PC-9 (cell line): ENCODE measurements at regions not wholly inside any gene's neighbourhood (a gene's known extent, or its start where the extent isn't known, plus 50 kb on each side); places are given as distances from the start of the nearest gene placed in this dataset.

ENCODE experiments used
- BruUV-seq: library from RNA; stranded (reverse); fragments of 400-500 nt; replicated peaks from 2 replicates; lab custom pipeline; 2021; lab: Mats Ljungman, UMichigan
- CTCF ChIA-PET: fragments of 300-600 bp; sonication (Branson Sonifier 250); formaldehyde crosslinking; loops from one replicate; lab custom pipeline; 2022; ENCODE audit warnings: antibody characterized with exemption; lab: Charles Lee
- POLR2A ChIA-PET: fragments of 300-600 bp; sonication (Branson Sonifier 250); formaldehyde crosslinking; loops from one replicate; lab custom pipeline; 2022; ENCODE audit warnings: antibody characterized with exemption; ENCODE audit not compliant: unreplicated experiment; lab: Charles Lee
- DNase-seq, 2 experiments: peaks; one replicate each; pipeline versions ENCODE4 v3.0.0 to v3.0.0-alpha.2; 2015 to 2022; ENCODE audit warnings: mixed read lengths in 1 of 2
- H2AFZ ChIP-seq: fragments of 200-600 bp; sonication (generic); 2 replicates; pipeline ENCODE4 v1.8.1; 2017; ENCODE audit warnings: antibody characterized with exemption
- H3F3A ChIP-seq: fragments of 200-600 bp; sonication (generic); 2 replicates; pipeline ENCODE4 v1.8.1; 2017; ENCODE audit warnings: antibody characterized with exemption, mild to moderate bottlenecking, low read depth; ENCODE audit not compliant: insufficient read depth
- H3K27ac ChIP-seq: fragments of 200-600 bp; sonication (generic); 2 replicates; pipeline ENCODE4 v1.6.1; 2016; ENCODE audit warnings: mixed run types
- H3K27me3 ChIP-seq: fragments of 200-600 bp; sonication (generic); 2 replicates; pipeline ENCODE4 v1.6.1; 2016; ENCODE audit warnings: low read depth, mixed run types; ENCODE audit not compliant: insufficient read depth
- H3K36me3 ChIP-seq: fragments of 200-600 bp; sonication (generic); 2 replicates; pipeline ENCODE4 v1.6.1; 2016; ENCODE audit warnings: low read depth, mixed run types
- H3K4me1 ChIP-seq: fragments of 200-600 bp; sonication (generic); replicated peaks from 2 replicates; pipeline ENCODE4 v1.6.1; 2016; ENCODE audit warnings: mixed run types; ENCODE audit not compliant: insufficient read depth
- H3K4me2 ChIP-seq: fragments of 200-600 bp; sonication (generic); 2 replicates; pipeline ENCODE4 v1.6.1; 2017; ENCODE audit warnings: mixed run types
- H3K4me3 ChIP-seq: fragments of 200-600 bp; sonication (generic); 2 replicates; pipeline ENCODE4 v1.6.1; 2016; ENCODE audit warnings: mixed run types
- H3K79me2 ChIP-seq: fragments of 200-600 bp; sonication (generic); 2 replicates; pipeline ENCODE4 v1.6.1; 2017; ENCODE audit warnings: low read depth, mixed run types
- H3K9me2 ChIP-seq: fragments of 200-600 bp; sonication (generic); 2 replicates; pipeline ENCODE4 v1.8.1; 2017; ENCODE audit warnings: mild to moderate bottlenecking; ENCODE audit not compliant: insufficient read depth
- H3K9me3 ChIP-seq: fragments of 200-600 bp; sonication (generic); 2 replicates; pipeline ENCODE4 v1.8.1; 2016; ENCODE audit warnings: low read depth; ENCODE audit not compliant: insufficient read depth
- H4K20me1 ChIP-seq: fragments of 200-600 bp; sonication (generic); 2 replicates; pipeline ENCODE4 v1.8.1; 2017; ENCODE audit not compliant: insufficient read depth
- EZH2 ChIP-seq: fragments of 200-600 bp; sonication (generic); IDR thresholded peaks from 2 replicates; pipeline ENCODE4 v1.8.0; 2017; ENCODE audit warnings: antibody characterized with exemption, low read depth
- intact Hi-C: fragments of 100-400 bp; cut with micrococcal nuclease; formaldehyde crosslinking; loops from one replicate; pipeline ENCODE4 v1.10.0; 2022; ENCODE audit not compliant: unreplicated experiment
- TF ChIP-seq, protein P1 (sequence below): fragments of 200-600 bp; sonication (generic); conservative IDR thresholded peaks from 2 replicates; pipeline ENCODE4 v1.6.1; 2017; ENCODE audit warnings: mixed run types, antibody characterized with exemption, mild to moderate bottlenecking, moderate library complexity

- Histone ChIP-seq H3F3A (peaks cover 25% of the 10 kb centered on the region), H3K4me1 (peaks cover 35% of the 10 kb centered on the region), H3K27ac (peak overlapping the region; percentile 43), H3K4me2 (peak overlapping the region; percentile 55), H3K9me2 (no peaks in the 10 kb centered on the region), H4K20me1 (no peaks in the 10 kb centered on the region), H3K36me3 (no peaks in the 10 kb centered on the region), H3K9me3 (no peaks in the 10 kb centered on the region), H3K4me3 (no peak overlapping the region), H2AFZ (no peak overlapping the region), H3K79me2 (no peaks in the 10 kb centered on the region), H3K27me3 (no peaks in the 10 kb centered on the region)
- ChIA-PET CTCF (interaction anchor here (1.0 to 1.4 kb wide), 2 partner anchors 79 to 546 kb away, joined by 3 to 6 read pairs; no protein-coding TSS in a partner anchor), POLR2A (interaction anchor here (0.7 to 1.0 kb wide), 3 partner anchors 14 to 257 kb away, joined by 3 to 10 read pairs (median 3); no protein-coding TSS in a partner anchor)
- BruUV-seq, result no TSS peak
- TF ChIP-seq EZH2, result no peak
- TF ChIP-seq, protein P1, sequence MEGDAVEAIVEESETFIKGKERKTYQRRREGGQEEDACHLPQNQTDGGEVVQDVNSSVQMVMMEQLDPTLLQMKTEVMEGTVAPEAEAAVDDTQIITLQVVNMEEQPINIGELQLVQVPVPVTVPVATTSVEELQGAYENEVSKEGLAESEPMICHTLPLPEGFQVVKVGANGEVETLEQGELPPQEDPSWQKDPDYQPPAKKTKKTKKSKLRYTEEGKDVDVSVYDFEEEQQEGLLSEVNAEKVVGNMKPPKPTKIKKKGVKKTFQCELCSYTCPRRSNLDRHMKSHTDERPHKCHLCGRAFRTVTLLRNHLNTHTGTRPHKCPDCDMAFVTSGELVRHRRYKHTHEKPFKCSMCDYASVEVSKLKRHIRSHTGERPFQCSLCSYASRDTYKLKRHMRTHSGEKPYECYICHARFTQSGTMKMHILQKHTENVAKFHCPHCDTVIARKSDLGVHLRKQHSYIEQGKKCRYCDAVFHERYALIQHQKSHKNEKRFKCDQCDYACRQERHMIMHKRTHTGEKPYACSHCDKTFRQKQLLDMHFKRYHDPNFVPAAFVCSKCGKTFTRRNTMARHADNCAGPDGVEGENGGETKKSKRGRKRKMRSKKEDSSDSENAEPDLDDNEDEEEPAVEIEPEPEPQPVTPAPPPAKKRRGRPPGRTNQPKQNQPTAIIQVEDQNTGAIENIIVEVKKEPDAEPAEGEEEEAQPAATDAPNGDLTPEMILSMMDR, result no peak
- DNase-seq, result no peak
- intact Hi-C loops, result loop anchor here (1.0 to 10.0 kb wide), 7 partner anchors 83 to 1330 kb away; partner anchors contain the start of genes JMJD1C and REEP3
These were observed 191.5 kb downstream of the REEP3 start for GRCh38 chr10:63712717-63713115.

DNA sequence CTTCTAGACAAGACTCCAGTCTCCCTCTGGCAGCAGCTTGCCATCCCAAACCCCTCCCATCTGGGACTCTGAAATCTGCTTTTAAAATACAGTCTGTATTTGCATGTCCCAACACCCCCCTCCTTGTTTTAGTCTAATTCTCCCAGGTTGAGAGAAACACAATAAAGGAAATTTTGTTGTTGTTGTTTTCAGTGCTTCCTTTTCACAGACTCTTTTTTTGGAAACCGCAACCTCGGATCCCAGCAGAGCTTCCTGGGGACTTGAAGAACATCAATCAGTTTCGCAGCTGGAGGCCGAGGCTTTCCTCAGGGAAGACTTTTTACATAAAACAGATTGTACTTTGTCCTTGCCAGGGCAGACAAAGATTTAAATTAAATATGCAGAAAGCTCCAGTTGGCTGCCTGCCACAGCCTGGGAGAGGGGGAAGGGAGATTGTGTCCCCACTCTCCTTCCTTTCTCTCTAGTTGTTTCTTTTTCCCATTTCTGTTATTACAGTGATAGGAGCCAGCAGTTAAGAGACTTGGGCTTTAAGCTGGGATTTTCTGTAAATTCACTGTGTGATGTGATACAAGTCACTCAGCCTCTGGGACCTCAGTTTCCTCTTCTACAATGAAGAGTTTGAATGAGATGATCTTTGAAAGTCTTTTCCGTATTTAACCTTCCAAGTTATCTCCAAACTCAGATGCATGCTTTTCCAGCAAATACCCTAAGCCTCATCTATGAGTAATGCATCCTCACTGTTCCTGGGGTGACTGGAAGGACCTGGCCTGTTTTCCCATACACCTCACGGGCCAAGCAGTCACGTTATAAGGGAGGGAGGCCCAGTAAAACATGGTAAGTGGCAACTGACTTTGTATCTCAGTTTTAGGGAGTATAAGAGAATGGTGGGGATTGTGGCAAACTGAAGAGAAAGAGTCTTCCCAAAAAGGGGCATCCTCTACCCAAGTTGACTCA, 192.3 kb downstream of the REEP3 start:
- Histone ChIP-seq H3K79me2 (no peaks in the 10 kb centered on the region), H4K20me1 (no peaks in the 10 kb centered on the region), H3K27me3 (no peaks in the 10 kb centered on the region), H3F3A (peaks cover 22% of the 10 kb centered on the region), H3K4me1 (peaks cover 32% of the 10 kb centered on the region), H3K9me2 (no peaks in the 10 kb centered on the region), H2AFZ (no peak overlapping the region), H3K4me2 (peak overlapping the region; percentile 55), H3K27ac (no peak overlapping the region), H3K36me3 (no peaks in the 10 kb centered on the region), H3K4me3 (no peak overlapping the region), H3K9me3 (no peaks in the 10 kb centered on the region)
- TF ChIP-seq, protein P1, result no peak
- no peak for TF ChIP-seq EZH2
- ChIA-PET CTCF (interaction anchor here (0.6 to 1.4 kb wide), 2 partner anchors 80 to 902 kb away, joined by 4 to 6 read pairs; no protein-coding TSS in a partner anchor), POLR2A (interaction anchor here (0.7 kb wide), 1 partner anchor 80 kb away, joined by 19 read pairs; no protein-coding TSS in a partner anchor)
- BruUV-seq, result no TSS peak
- DNase-seq, result no peak
- intact Hi-C loops, result loop anchor here (5.0 to 10.0 kb wide), 4 partner anchors 191 to 1331 kb away; partner anchors contain the start of genes JMJD1C and REEP3

DNA sequence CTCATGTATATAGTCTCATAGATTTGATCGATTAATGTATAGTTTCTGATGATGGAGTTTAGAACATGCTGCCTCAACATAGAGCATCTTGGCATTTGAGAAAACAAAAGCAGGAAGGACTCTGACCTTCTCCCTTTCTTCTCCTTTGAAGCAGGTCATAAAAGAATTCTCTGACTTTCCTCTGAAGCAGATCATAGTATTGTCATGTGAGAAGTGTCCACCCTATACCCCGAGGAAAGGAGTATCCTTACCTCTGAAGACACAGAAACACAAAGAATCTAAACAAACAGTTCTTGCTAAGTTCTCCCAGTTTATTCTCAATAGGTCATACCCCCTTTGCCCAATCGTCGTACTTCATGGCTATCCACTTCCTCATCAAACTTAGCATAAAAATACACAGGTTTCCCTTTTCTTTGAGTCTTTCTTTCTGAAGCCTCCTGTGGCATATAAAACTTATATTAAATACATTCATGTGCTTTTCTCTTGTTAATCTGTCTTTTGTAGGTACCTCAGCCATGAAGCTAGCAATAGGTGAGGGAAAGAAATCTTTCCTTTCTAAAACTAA, 194.9 kb downstream of the REEP3 start:
- BruUV-seq, result no TSS peak
- Histone ChIP-seq H3F3A (peaks cover 21% of the 10 kb centered on the region), H3K27me3 (no peaks in the 10 kb centered on the region), H3K9me3 (no peaks in the 10 kb centered on the region), H3K4me3 (no peak overlapping the region), H3K4me2 (no peak overlapping the region), H3K4me1 (peaks cover 33% of the 10 kb centered on the region), H3K79me2 (no peaks in the 10 kb centered on the region), H4K20me1 (no peaks in the 10 kb centered on the region), H2AFZ (no peak overlapping the region), H3K27ac (no peak overlapping the region), H3K36me3 (no peaks in the 10 kb centered on the region), H3K9me2 (no peaks in the 10 kb centered on the region)
- ChIA-PET POLR2A (interaction anchor here (0.5 kb wide), 1 partner anchor 447 kb away, joined by 3 read pairs; no protein-coding TSS in a partner anchor), CTCF (interaction anchor here (0.6 to 1.4 kb wide), 2 partner anchors 88 to 1123 kb away, joined by 3 read pairs; no protein-coding TSS in a partner anchor)
- TF ChIP-seq EZH2, result no peak
- TF ChIP-seq, protein P1, result no peak
- intact Hi-C loops, result loop anchor here (10.0 kb wide), 1 partner anchor 281 kb away; no protein-coding TSS in a partner anchor
- DNase-seq, result no peak
